ENCODE measurements at regions not wholly inside any gene's neighbourhood (a gene's known extent, or its start where the extent isn't known, plus 50 kb on each side); places are given as distances from the start of the nearest gene placed in this dataset.

DNA sequence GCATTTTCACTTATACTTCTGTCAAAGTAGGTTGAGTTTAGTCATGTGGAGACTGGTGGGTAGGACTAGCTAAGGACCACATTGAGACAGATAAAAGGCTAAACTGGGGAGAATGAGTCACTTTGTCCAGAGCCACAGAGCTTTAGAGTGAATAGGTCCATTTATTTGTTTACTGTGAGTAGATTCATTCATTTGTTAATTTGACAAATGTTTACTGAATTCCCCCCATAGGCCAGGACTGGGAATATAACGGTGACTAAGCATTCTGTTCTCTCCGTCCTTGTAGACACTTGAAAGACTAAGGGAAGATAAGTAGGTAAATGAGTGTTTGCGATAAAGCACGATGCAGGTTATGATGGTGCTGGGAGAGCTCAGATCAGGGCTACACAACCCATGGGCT, 699.7 kb upstream of the ID4 start:
- TF ChIP-seq CEBPB (IDR thresholded peaks at IDR 0.05), result no peak
- TF ChIP-seq TAF1 (IDR thresholded peaks at IDR 0.05; ENCODE audit: low read depth), result no peak
- no peak for TF ChIP-seq CREB1 (IDR thresholded peaks at IDR 0.05; ENCODE audit: low read depth)
- TF ChIP-seq RAD21 (IDR thresholded peaks at IDR 0.05; ENCODE audit: low read depth), result no peak
- TF ChIP-seq EGR1 (IDR thresholded peaks at IDR 0.05), result no peak
- no peak for TF ChIP-seq FOXM1 (IDR thresholded peaks at IDR 0.05; ENCODE audit: borderline replicate concordance, low read depth)
- TF ChIP-seq EP300 (IDR thresholded peaks at IDR 0.05; ENCODE audit: borderline replicate concordance), result no peak
- TF ChIP-seq YY1 (IDR thresholded peaks at IDR 0.05; ENCODE audit: low read depth), result no peak
- TF ChIP-seq, protein P1, sequence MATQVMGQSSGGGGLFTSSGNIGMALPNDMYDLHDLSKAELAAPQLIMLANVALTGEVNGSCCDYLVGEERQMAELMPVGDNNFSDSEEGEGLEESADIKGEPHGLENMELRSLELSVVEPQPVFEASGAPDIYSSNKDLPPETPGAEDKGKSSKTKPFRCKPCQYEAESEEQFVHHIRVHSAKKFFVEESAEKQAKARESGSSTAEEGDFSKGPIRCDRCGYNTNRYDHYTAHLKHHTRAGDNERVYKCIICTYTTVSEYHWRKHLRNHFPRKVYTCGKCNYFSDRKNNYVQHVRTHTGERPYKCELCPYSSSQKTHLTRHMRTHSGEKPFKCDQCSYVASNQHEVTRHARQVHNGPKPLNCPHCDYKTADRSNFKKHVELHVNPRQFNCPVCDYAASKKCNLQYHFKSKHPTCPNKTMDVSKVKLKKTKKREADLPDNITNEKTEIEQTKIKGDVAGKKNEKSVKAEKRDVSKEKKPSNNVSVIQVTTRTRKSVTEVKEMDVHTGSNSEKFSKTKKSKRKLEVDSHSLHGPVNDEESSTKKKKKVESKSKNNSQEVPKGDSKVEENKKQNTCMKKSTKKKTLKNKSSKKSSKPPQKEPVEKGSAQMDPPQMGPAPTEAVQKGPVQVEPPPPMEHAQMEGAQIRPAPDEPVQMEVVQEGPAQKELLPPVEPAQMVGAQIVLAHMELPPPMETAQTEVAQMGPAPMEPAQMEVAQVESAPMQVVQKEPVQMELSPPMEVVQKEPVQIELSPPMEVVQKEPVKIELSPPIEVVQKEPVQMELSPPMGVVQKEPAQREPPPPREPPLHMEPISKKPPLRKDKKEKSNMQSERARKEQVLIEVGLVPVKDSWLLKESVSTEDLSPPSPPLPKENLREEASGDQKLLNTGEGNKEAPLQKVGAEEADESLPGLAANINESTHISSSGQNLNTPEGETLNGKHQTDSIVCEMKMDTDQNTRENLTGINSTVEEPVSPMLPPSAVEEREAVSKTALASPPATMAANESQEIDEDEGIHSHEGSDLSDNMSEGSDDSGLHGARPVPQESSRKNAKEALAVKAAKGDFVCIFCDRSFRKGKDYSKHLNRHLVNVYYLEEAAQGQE (IDR thresholded peaks at IDR 0.05; ENCODE audit: low read depth), result no peak
- no peak for TF ChIP-seq ZBTB7A (IDR thresholded peaks at IDR 0.05; ENCODE audit: low read depth)
- TF ChIP-seq, protein P2, sequence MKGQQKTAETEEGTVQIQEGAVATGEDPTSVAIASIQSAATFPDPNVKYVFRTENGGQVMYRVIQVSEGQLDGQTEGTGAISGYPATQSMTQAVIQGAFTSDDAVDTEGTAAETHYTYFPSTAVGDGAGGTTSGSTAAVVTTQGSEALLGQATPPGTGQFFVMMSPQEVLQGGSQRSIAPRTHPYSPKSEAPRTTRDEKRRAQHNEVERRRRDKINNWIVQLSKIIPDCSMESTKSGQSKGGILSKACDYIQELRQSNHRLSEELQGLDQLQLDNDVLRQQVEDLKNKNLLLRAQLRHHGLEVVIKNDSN (IDR thresholded peaks at IDR 0.05), result no peak
